Mesodermal cell (in vitro differentiated cells): ENCODE measurements at regions not wholly inside any gene's neighbourhood (a gene's known extent, or its start where the extent isn't known, plus 50 kb on each side); places are given as distances from the start of the nearest gene placed in this dataset.

Experiments
- H3K27ac ChIP-seq: 2 replicates; pipeline ENCODE4 v1.7.0; 2013; ENCODE audit warnings: mild to moderate bottlenecking, low read depth, low read length, moderate library complexity; ENCODE audit not compliant: severe bottlenecking
- H3K36me3 ChIP-seq: 2 replicates; pipeline ENCODE4 v1.7.1; 2013; ENCODE audit warnings: mild to moderate bottlenecking, low read length, moderate library complexity; ENCODE audit not compliant: control insufficient read depth, insufficient read depth
- H3K4me1 ChIP-seq: one replicate; pipeline ENCODE4 v1.7.1; 2013; ENCODE audit warnings: mild to moderate bottlenecking, low read length; ENCODE audit not compliant: insufficient read depth, control insufficient read depth, poor library complexity, severe bottlenecking
- H3K4me3 ChIP-seq: 2 replicates; pipeline ENCODE4 v1.7.0; 2013; ENCODE audit warnings: low read length, control low read depth, mild to moderate bottlenecking; ENCODE audit not compliant: insufficient read depth, poor library complexity, severe bottlenecking; ENCODE audit errors: extremely low read depth
- H3K9me3 ChIP-seq: 2 replicates; pipeline ENCODE4 v1.7.1; 2013; ENCODE audit warnings: mild to moderate bottlenecking, low read length, moderate library complexity; ENCODE audit not compliant: control insufficient read depth
- WGBS, 2 experiments: methylation state at CpG; one replicate each; pipeline ENCODE4 v1.1.5; 2013; ENCODE audit warnings: missing lambda C conversion rate in 2 of 2; ENCODE audit not compliant: insufficient coverage in 2 of 2; 5-methylcytosine and 5-hydroxymethylcytosine counted together

GRCh38 chr5:83846624-83847350, 126.1 kb upstream of the HAPLN1 start:
- no peaks in the 10 kb centered on the region for H3K4me1 ChIP-seq
- H3K36me3 ChIP-seq = no peaks in the 10 kb centered on the region
- H3K27ac ChIP-seq = no peak overlapping the region
- no peak overlapping the region for H3K4me3 ChIP-seq
- no peaks in the 10 kb centered on the region for H3K9me3 ChIP-seq
- 78 to 96% methylated on average over 2 of the region's 3 CpGs for WGBS, 2 experiments

- 98 to 99% methylated on average over 3 to 6 of the region's 7 CpGs for WGBS, 2 experiments
- Histone ChIP-seq H3K27ac (no peak overlapping the region), H3K9me3 (no peaks in the 10 kb centered on the region), H3K4me3 (no peak overlapping the region), H3K4me1 (no peaks in the 10 kb centered on the region), H3K36me3 (no peaks in the 10 kb centered on the region)
These were observed 123.9 kb upstream of the HAPLN1 start for GRCh38 chr5:83844449-83845068.

- Histone ChIP-seq H3K36me3 (no peaks in the 10 kb centered on the region), H3K27ac (no peak overlapping the region), H3K4me1 (no peaks in the 10 kb centered on the region), H3K4me3 (no peak overlapping the region), H3K9me3 (no peaks in the 10 kb centered on the region)
- WGBS, 2 experiments = 100% methylated on average over 2 of the region's 3 CpGs; no CpG with 5 or more reads in 1 of the 2 experiments
These were observed 119.1 kb upstream of the HAPLN1 start for GRCh38 chr5:83839788-83840187.

- Histone ChIP-seq H3K4me1 (no peaks in the 10 kb centered on the region), H3K36me3 (no peaks in the 10 kb centered on the region), H3K9me3 (no peaks in the 10 kb centered on the region), H3K27ac (no peak overlapping the region), H3K4me3 (no peak overlapping the region)
- WGBS, 2 experiments = no CpG with 5 or more reads among the region's 2 CpGs
These were observed 118.6 kb upstream of the HAPLN1 start for GRCh38 chr5:83839256-83839655.

GRCh38 chr5:83837265-83837907, 116.7 kb upstream of the HAPLN1 start:
- H3K4me1 ChIP-seq = no peaks in the 10 kb centered on the region
- H3K9me3 ChIP-seq = no peaks in the 10 kb centered on the region
- no peak overlapping the region for H3K27ac ChIP-seq
- H3K4me3 ChIP-seq = no peak overlapping the region
- WGBS, 2 experiments = 93 to 100% methylated on average over 1 to 3 of the region's 4 CpGs
- no peaks in the 10 kb centered on the region for H3K36me3 ChIP-seq

GRCh38 chr5:83834306-83834705, 113.7 kb upstream of the HAPLN1 start:
- no peak overlapping the region for H3K4me3 ChIP-seq
- no peaks in the 10 kb centered on the region for H3K9me3 ChIP-seq
- H3K27ac ChIP-seq = no peak overlapping the region
- H3K36me3 ChIP-seq = no peaks in the 10 kb centered on the region
- 92 to 100% methylated on average over 2 of the region's 5 CpGs for WGBS, 2 experiments
- H3K4me1 ChIP-seq = no peaks in the 10 kb centered on the region

- Histone ChIP-seq H3K4me1 (no peaks in the 10 kb centered on the region), H3K36me3 (no peaks in the 10 kb centered on the region), H3K9me3 (no peaks in the 10 kb centered on the region), H3K4me3 (no peak overlapping the region), H3K27ac (no peak overlapping the region)
- WGBS, 2 experiments = no CpG with 5 or more reads among the region's 1 CpG
These were observed 111.2 kb upstream of the HAPLN1 start for GRCh38 chr5:83831834-83832233.

GRCh38 chr5:83827111-83827557, 106.5 kb upstream of the HAPLN1 start:
- Histone ChIP-seq H3K36me3 (no peaks in the 10 kb centered on the region), H3K4me1 (no peaks in the 10 kb centered on the region), H3K9me3 (no peaks in the 10 kb centered on the region), H3K4me3 (no peak overlapping the region), H3K27ac (no peak overlapping the region)
- WGBS, 2 experiments = 88 to 100% methylated on average over 1 of the region's 1 CpG

- WGBS, 2 experiments = no CpG with 5 or more reads among the region's 1 CpG
- H3K4me3 ChIP-seq = no peak overlapping the region
- H3K4me1 ChIP-seq = no peaks in the 10 kb centered on the region
- no peaks in the 10 kb centered on the region for H3K36me3 ChIP-seq
- no peak overlapping the region for H3K27ac ChIP-seq
- peaks cover 4% of the 10 kb centered on the region for H3K9me3 ChIP-seq
These were observed 96.9 kb upstream of the HAPLN1 start for GRCh38 chr5:83817591-83817990.

GRCh38 chr5:83815661-83816060, 95.0 kb upstream of the HAPLN1 start:
- Histone ChIP-seq H3K36me3 (no peaks in the 10 kb centered on the region), H3K4me3 (no peak overlapping the region), H3K27ac (no peak overlapping the region), H3K9me3 (peaks cover 4% of the 10 kb centered on the region), H3K4me1 (no peaks in the 10 kb centered on the region)
- 100% methylated on average over 1 of the region's 2 CpGs; no CpG with 5 or more reads in 1 of the 2 experiments for WGBS, 2 experiments

GRCh38 chr5:83810511-83810910, 89.9 kb upstream of the HAPLN1 start:
- no CpG with 5 or more reads among the region's 1 CpG for WGBS, 2 experiments
- H3K9me3 ChIP-seq = no peaks in the 10 kb centered on the region

More at GRCh38 chr5:83810511-83810910, 89.9 kb upstream of the HAPLN1 start:
- no peak overlapping the region for H3K27ac ChIP-seq
- no peaks in the 10 kb centered on the region for H3K4me1 ChIP-seq
- no peaks in the 10 kb centered on the region for H3K36me3 ChIP-seq
- no peak overlapping the region for H3K4me3 ChIP-seq
